Right lobe of liver (tissue), 4 donors: ENCODE measurements at regions not wholly inside any gene's neighbourhood (a gene's known extent, or its start where the extent isn't known, plus 50 kb on each side); places are given as distances from the start of the nearest gene placed in this dataset.

Experiments
- POLR2A ChIP-seq: fragments of 450-650 bp; IDR thresholded peaks from one replicate; pipeline ENCODE4 v1.6.1; 2017; ENCODE audit warnings: antibody characterized with exemption, mild to moderate bottlenecking
- TF ChIP-seq, protein P1 (sequence below), 4 donors: fragments of 200-600 bp in 3 of 4; fragments of 450-650 bp in 1 of 4; IDR thresholded peaks; one replicate each; pipeline versions ENCODE4 v1.5.1 to v1.8.0; 2016 to 2022; ENCODE audit warnings: antibody characterized with exemption in 4 of 4, mild to moderate bottlenecking in 2 of 4
- donor health status: DM: no; HTN: no; CAD: no.
- donor health status: DM: no; HTN: no; CAD: no.
- donor health status: DM: no; HTN: yes; CAD: no.

DNA sequence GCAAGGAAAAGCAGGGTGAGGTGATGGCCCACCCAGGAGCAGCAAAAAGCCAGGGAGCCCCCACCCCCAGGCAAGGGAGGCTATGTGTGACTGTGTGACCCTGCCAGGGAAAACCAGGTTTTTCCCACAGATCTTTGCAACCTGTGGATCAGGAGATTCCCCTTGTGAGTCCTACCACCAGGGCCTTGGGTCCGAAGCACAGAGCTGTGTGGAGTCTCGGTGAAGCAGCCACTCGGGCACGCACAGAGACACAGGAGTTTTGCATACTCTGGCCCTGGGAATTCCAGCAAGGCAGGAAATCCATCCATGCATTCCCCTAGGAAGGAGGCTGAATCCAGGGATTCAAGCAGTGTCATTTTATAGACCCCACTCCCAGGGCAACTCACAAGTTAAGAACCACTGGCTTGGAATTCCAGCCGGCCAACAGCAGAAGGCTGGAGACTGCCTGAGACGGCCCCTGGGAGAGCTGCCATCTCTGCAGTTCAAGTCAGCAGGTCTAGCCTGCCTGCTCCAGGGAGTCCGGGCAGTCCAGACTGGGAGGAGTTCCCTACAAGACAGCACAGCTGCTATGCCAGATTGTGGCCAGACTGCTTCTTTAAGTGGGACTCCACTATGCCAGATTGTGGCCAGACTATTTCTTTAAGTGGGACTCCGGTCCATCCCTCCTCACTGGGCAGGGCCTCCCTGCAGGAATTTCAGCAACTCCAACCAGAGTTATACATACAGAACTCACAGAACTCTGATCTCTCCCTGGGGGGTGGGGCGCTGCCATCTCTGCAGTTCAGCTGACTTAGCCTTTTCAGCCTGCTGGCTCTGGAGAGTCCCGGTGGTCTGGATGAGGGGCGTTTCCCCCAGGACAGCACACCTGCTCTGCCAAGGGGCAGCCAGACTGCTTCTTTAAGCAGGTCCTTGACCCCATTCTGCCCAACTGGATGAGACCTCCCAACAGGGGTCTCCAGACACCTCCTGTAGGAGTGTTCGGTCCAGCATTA, 85.1 kb upstream of the ADAD1 start:
- TF ChIP-seq, protein P1, sequence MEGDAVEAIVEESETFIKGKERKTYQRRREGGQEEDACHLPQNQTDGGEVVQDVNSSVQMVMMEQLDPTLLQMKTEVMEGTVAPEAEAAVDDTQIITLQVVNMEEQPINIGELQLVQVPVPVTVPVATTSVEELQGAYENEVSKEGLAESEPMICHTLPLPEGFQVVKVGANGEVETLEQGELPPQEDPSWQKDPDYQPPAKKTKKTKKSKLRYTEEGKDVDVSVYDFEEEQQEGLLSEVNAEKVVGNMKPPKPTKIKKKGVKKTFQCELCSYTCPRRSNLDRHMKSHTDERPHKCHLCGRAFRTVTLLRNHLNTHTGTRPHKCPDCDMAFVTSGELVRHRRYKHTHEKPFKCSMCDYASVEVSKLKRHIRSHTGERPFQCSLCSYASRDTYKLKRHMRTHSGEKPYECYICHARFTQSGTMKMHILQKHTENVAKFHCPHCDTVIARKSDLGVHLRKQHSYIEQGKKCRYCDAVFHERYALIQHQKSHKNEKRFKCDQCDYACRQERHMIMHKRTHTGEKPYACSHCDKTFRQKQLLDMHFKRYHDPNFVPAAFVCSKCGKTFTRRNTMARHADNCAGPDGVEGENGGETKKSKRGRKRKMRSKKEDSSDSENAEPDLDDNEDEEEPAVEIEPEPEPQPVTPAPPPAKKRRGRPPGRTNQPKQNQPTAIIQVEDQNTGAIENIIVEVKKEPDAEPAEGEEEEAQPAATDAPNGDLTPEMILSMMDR (IDR thresholded peaks at IDR 0.05): no peak
- no peak for TF ChIP-seq POLR2A
